Smooth muscle cell (in vitro differentiated cells): ENCODE measurements at regions not wholly inside any gene's neighbourhood (a gene's known extent, or its start where the extent isn't known, plus 50 kb on each side); places are given as distances from the start of the nearest gene placed in this dataset.

Experiments
- DNase-seq: peaks from one replicate; lab custom pipeline; 2025; ENCODE audit not compliant: unreplicated experiment; lab: John Stamatoyannopoulos, UW
- H2AFZ ChIP-seq: fragments of 200-600 bp; sonication (generic); 2 replicates; pipeline ENCODE4 v1.6.0; 2016; ENCODE audit warnings: antibody characterized with exemption, low read depth, mild to moderate bottlenecking
- H3F3A ChIP-seq: fragments of 200-600 bp; sonication (generic); 2 replicates; pipeline ENCODE4 v1.6.0; 2017; ENCODE audit warnings: antibody characterized with exemption, low read depth
- H3K27ac ChIP-seq: fragments of 200-600 bp; sonication (generic); 2 replicates; pipeline ENCODE4 v1.5.1; 2016; ENCODE audit warnings: low read depth, mild to moderate bottlenecking
- H3K27me3 ChIP-seq: fragments of 200-600 bp; sonication (generic); 2 replicates; pipeline ENCODE4 v1.6.1; 2016; ENCODE audit warnings: low read depth, mild to moderate bottlenecking
- H3K36me3 ChIP-seq: fragments of 200-600 bp; sonication (generic); 2 replicates; pipeline ENCODE4 v1.5.1; 2016; ENCODE audit warnings: low read depth
- H3K4me1 ChIP-seq: fragments of 200-600 bp; sonication (generic); 2 replicates; pipeline ENCODE4 v1.5.1; 2016; ENCODE audit warnings: low read depth
- H3K4me2 ChIP-seq: fragments of 200-600 bp; sonication (generic); 2 replicates; pipeline ENCODE4 v1.6.0; 2016; ENCODE audit warnings: mild to moderate bottlenecking
- H3K4me3 ChIP-seq: fragments of 200-600 bp; sonication (generic); 2 replicates; pipeline ENCODE4 v1.5.1; 2016; ENCODE audit warnings: mild to moderate bottlenecking
- H3K79me2 ChIP-seq: fragments of 200-600 bp; sonication (generic); 2 replicates; pipeline ENCODE4 v1.6.0; 2016; ENCODE audit warnings: low read depth, mild to moderate bottlenecking
- H3K9ac ChIP-seq: fragments of 200-600 bp; sonication (generic); 2 replicates; pipeline ENCODE4 v1.6.0; 2016; ENCODE audit warnings: low read depth
- H3K9me3 ChIP-seq: fragments of 200-600 bp; sonication (generic); replicated peaks from 2 replicates; pipeline ENCODE4 v1.5.1; 2016; ENCODE audit warnings: low read depth
- H4K20me1 ChIP-seq: fragments of 200-600 bp; sonication (generic); 2 replicates; pipeline ENCODE4 v1.6.0; 2016; ENCODE audit warnings: low read depth
- WGBS: methylation state at CpG from one replicate; pipeline ENCODE4 v1.1.7; 2016; ENCODE audit warnings: low lambda C conversion rate; 5-methylcytosine and 5-hydroxymethylcytosine counted together
- TF ChIP-seq, protein P1 (sequence below): fragments of 200-600 bp; sonication (generic); IDR thresholded peaks from 2 replicates; pipeline ENCODE4 v1.5.1; 2017; ENCODE audit warnings: borderline replicate concordance, mild to moderate bottlenecking, antibody characterized with exemption; ENCODE audit not compliant: insufficient read depth, poor library complexity, severe bottlenecking

DNA sequence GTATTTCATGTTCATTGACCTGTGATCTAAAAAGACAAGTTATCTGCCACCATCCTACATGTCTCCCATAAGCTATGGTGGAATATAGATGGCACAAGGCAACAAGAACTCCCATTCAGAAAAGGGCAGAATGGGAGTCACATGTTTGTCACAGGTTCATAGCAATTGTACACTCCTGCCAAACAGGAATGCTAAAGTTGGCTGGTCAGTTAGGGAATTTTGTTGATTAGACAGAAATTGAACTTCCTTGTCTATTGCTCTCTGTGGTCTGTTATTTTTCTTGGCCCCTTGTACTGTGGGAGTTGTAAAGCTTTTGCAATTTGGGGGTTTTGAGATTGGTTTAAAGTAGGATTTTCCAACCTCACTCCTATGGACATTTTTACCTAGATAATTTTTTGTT, 101.7 kb upstream of the SOD3 start:
- no peaks in the 10 kb centered on the region for H3K9me3 ChIP-seq
- H4K20me1 ChIP-seq: no peaks in the 10 kb centered on the region
- H3K4me3 ChIP-seq: no peak overlapping the region
- H3K79me2 ChIP-seq: no peaks in the 10 kb centered on the region
- TF ChIP-seq, protein P1, sequence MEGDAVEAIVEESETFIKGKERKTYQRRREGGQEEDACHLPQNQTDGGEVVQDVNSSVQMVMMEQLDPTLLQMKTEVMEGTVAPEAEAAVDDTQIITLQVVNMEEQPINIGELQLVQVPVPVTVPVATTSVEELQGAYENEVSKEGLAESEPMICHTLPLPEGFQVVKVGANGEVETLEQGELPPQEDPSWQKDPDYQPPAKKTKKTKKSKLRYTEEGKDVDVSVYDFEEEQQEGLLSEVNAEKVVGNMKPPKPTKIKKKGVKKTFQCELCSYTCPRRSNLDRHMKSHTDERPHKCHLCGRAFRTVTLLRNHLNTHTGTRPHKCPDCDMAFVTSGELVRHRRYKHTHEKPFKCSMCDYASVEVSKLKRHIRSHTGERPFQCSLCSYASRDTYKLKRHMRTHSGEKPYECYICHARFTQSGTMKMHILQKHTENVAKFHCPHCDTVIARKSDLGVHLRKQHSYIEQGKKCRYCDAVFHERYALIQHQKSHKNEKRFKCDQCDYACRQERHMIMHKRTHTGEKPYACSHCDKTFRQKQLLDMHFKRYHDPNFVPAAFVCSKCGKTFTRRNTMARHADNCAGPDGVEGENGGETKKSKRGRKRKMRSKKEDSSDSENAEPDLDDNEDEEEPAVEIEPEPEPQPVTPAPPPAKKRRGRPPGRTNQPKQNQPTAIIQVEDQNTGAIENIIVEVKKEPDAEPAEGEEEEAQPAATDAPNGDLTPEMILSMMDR: no peak
- H3K27ac ChIP-seq: no peak overlapping the region
- H3K27me3 ChIP-seq: no peaks in the 10 kb centered on the region
- H3K9ac ChIP-seq: no peak overlapping the region
- DNase-seq: no peak
- no peaks in the 10 kb centered on the region for H3K36me3 ChIP-seq
- H3F3A ChIP-seq: no peaks in the 10 kb centered on the region
- H2AFZ ChIP-seq: no peak overlapping the region
- H3K4me2 ChIP-seq: no peak overlapping the region
- no peaks in the 10 kb centered on the region for H3K4me1 ChIP-seq

DNA sequence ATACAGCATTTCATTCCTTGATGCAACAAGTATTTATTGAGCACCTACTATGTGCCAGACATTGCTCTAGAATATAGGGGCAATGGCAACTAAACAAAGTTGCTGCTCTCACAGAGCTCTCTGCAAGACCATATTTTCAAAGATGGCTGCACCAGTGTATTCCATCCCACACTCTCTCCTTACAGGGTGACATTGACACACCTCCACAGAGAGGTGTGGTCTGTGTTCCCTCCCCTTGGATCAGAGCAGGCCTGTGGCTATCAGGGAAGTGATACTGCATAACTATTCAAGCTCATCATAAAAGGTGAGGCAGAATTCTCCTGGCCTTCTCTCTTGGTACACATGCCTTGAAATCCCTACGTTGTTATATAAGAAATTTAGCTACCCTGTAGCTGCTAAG, 95.3 kb upstream of the SOD3 start:
- H4K20me1 ChIP-seq: no peaks in the 10 kb centered on the region
- no peaks in the 10 kb centered on the region for H3K9me3 ChIP-seq
- 95% methylated on average over 1 of the region's 1 CpG for WGBS

DNA sequence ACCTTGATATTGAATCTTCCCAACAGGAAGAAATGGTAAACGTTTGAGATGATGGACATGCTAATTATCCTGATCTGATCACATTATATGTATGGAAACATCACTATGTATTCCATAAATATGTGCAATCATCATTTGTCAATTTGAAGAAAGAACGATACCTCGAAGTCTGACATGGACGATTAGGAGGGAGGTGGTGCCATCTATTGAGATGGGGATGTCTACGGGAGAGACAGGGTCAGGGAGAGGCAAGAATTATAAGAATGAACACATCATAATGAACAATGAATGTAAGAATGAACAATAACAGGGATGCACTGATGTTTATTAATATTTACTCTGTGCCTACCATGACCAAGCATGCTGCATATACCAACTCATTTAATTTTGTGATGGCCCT, 93.7 kb upstream of the SOD3 start:
- TF ChIP-seq, protein P1: no peak
- Histone ChIP-seq H3K4me2 (no peak overlapping the region), H3K4me1 (no peaks in the 10 kb centered on the region), H3K27ac (no peak overlapping the region), H3K27me3 (no peaks in the 10 kb centered on the region), H2AFZ (no peak overlapping the region), H3K79me2 (no peaks in the 10 kb centered on the region), H3K4me3 (no peak overlapping the region), H3K36me3 (no peaks in the 10 kb centered on the region), H3K9ac (no peak overlapping the region), H3F3A (no peaks in the 10 kb centered on the region), H3K9me3 (no peaks in the 10 kb centered on the region), H4K20me1 (no peaks in the 10 kb centered on the region)
- no peak for DNase-seq
- WGBS: 85% methylated on average over 5 of the region's 5 CpGs

More for the DNA sequence above, 95.3 kb upstream of the SOD3 start:
- Histone ChIP-seq H3K36me3 (no peaks in the 10 kb centered on the region), H3K9ac (no peak overlapping the region), H3F3A (no peaks in the 10 kb centered on the region), H2AFZ (no peak overlapping the region), H3K27me3 (no peaks in the 10 kb centered on the region), H3K4me2 (no peak overlapping the region), H3K79me2 (no peaks in the 10 kb centered on the region), H3K4me3 (no peak overlapping the region), H3K27ac (no peak overlapping the region), H3K4me1 (no peaks in the 10 kb centered on the region)
- no peak for DNase-seq
- TF ChIP-seq, protein P1: no peak

- Histone ChIP-seq H3K4me3 (no peak overlapping the region), H3K27ac (no peak overlapping the region), H4K20me1 (no peaks in the 10 kb centered on the region), H3K36me3 (no peaks in the 10 kb centered on the region), H3K79me2 (no peaks in the 10 kb centered on the region), H3K27me3 (no peaks in the 10 kb centered on the region), H2AFZ (no peak overlapping the region), H3K9ac (no peak overlapping the region), H3K4me1 (no peaks in the 10 kb centered on the region), H3K9me3 (no peaks in the 10 kb centered on the region), H3K4me2 (no peak overlapping the region), H3F3A (no peaks in the 10 kb centered on the region)
- DNase-seq: no peak
- WGBS: 70% methylated on average over 1 of the region's 1 CpG
- TF ChIP-seq, protein P1: no peak
Measured at GRCh38 chr4:24702281-24702680, 93.1 kb upstream of the SOD3 start.
